Activated CD4-positive, alpha-beta T cell treated with anti-CD3 and anti-CD28 coated beads for 24 hours (primary cell): ENCODE measurements at regions not wholly inside any gene's neighbourhood (a gene's known extent, or its start where the extent isn't known, plus 50 kb on each side); places are given as distances from the start of the nearest gene placed in this dataset.

Experiments used
- DNase-seq, 2 donors: peaks; one replicate each; pipeline ENCODE4 v3.0.0-alpha.2; 2020; ENCODE audit warnings: low read depth in 2 of 2

DNA sequence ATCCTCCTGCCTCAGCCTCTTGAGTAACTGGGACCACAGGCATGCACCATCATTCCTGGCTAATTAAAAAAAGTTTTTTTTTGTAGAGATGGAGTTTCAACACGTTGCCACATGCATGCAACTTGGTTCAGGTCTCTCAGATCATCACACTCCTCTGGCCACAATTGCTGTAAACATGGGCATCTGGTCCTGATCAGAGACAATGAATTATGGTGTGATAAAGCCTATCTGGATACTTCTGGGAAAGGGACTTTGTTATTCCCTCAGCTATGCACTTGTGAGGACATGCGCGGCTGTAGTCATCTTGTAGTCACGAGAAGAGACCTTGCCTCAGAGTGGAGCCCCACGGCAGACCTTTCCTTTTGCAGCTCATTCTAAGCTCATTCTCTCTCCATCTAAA, 210.9 kb upstream of the ZFP64 start:
- DNase-seq = no peak

- no peak for DNase-seq
These were observed 209.9 kb upstream of the ZFP64 start for GRCh38 chr20:52401431-52401830.

GRCh38 chr20:52399352-52399751, 207.8 kb upstream of the ZFP64 start:
- DNase-seq = no peak

DNA sequence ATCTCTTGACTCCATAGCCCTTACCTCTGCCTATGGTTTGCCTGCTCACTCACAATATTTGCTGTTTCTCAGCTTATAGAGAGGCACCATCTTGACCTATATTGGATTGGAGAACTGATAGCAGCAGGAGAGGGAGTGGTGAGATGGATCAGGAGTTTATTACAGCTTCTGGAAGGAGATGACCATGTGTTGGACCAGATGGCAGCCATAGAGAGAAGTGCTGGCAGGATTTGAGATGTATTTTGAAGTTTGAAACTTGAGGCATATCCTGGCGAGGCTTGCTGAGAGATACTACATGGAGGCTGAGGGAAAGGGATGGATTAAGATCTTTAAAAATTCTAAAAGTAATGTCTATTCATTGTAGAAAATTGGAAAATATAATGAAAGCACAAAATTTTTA, 198.0 kb upstream of the ZFP64 start:
- DNase-seq = no peak

DNA sequence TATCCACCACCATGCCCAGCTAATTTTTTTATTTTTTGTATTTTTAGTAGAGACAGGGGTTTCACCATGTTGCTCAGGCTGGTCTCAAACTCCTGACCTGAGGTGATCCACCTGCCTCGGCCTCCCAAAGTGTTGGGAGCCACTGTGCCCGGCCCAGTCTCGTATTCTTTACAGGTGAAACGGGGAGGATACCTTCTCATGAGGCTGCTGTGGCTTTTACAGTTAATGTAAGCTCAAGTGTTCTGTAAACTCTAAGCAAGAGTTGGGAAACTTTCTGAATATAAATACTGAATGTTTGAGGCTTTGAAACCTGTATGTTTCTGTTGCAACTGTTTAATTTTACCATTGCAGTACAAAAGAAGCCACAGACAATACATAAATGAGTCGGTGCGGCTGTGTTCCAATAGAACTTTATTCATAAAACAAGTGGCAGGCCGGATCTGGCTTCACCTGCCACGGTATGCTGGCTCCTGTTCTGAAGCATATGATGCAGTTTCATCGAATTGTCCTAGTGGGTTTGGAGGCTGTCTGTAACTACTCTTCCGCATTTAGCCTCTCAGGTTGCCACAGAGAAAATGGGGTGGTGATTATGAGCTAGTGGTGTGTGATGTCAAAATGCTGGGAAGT, 192.5 kb upstream of the ZFP64 start:
- DNase-seq = no peak

GRCh38 chr20:52382933-52383332, 191.4 kb upstream of the ZFP64 start:
- DNase-seq = no peak

DNA sequence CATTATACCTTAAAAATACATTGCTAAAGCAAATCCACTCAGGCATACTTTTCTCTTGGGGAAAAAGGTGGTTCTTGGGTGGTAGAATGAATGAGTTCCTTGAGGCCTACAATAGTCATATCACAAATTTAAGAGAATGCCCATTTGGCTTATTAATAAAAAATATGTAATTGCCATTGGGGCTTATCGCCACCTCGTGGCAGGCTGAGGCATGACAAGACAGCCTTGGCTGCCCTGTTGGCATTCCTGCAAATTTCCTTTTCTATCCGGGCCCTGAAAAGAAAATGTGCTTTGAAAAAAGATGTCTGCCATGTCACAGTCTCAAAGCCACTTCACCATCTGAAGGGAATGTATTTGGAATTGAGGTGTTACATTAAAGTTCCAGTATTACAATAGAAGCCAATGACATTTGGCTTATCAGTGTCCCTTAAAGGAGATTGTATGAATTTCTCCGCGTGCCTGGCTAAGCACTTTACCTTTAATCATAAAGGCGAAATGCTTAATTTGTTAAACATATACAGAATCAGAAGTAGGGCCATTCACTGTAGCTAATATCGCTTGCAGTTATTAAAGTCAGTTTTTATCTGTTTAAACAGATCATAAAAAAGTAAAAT, 188.3 kb upstream of the ZFP64 start:
- peak; percentile 16 to 26 for DNase-seq

DNA sequence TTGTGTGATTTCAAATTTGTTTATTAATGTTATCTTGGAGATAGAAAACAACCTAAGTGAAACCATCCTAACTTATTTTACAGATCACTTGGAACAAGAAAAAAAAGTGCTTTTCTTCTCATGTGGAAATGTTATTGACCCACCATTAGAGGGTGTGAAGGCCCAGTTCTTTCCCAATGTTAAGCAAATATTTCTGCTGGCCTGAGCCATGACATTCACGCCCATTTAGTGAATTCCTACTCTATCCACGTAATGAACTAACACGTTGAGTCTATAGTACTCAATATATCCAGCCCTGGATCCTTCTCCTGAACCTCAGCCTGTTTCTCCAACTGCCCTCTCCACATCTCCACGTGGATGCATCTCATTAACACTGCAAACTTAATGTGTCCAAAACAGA, 180.6 kb upstream of the ZFP64 start:
- no peak for DNase-seq

- DNase-seq = no peak
These were observed 174.1 kb upstream of the ZFP64 start for GRCh38 chr20:52365688-52366087.

DNA sequence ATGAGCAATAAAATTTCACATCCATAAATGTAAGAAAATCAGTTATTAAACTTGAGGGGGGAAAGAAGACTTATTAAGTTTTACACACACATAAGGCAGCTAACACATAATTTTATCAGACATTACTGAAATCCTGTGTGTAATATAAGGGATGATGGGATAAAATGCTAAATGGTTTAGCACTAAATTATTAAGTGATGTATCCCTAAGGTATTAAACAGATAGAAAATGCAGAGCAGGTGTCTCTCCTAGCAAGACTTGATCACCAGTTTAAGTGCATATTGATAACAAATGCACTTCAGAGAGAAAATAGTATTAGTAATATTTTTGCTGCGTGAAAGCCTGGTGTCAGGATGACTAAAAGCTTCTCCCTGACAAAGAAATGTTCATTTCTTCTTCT, 172.8 kb upstream of the ZFP64 start:
- no peak for DNase-seq

- DNase-seq = no peak
These were observed 170.1 kb upstream of the ZFP64 start for GRCh38 chr20:52361650-52362049.

GRCh38 chr20:52349806-52350205, 158.2 kb upstream of the ZFP64 start:
- no peak for DNase-seq

GRCh38 chr20:52348434-52348833, 156.9 kb upstream of the ZFP64 start:
- DNase-seq = no peak

DNA sequence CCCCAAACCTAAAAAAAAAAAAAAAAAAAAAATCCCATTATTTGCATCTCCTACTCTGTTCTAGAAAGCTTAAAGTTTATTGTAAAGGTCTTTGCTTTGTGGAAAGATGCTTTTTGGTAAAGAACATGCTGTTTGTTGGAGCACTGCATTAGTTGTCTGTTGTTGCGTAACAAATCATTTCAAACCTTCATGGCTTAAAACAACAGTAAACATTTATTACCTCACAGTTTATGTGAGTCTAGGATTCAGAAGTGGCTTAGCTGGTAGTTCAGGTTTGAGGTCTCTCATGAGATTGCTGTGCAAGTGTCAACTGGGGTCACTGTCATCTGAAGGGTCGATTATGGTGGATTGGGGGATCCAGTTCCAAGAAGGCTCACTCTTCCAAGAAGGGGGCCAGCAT, 155.2 kb upstream of the ZFP64 start:
- DNase-seq = no peak

DNA sequence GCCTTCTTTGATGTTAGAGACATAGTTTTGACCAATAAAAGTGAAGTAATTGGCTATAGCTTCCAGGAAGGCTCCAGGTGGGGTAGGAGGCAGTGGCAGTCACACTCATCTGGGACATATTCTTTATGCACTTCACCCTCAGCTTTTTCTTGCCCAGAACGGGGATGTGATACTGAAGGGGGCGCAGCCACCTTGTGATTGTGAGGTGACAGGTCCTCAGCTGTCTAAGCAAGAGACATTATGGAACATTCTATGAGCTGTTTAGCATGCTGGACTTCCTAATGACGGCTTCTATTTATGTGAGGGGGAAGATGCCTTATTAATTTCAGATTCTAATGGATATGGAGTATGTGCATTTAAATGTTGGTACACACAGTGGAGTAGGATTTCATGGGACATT, 151.3 kb upstream of the ZFP64 start:
- DNase-seq = no peak

DNA sequence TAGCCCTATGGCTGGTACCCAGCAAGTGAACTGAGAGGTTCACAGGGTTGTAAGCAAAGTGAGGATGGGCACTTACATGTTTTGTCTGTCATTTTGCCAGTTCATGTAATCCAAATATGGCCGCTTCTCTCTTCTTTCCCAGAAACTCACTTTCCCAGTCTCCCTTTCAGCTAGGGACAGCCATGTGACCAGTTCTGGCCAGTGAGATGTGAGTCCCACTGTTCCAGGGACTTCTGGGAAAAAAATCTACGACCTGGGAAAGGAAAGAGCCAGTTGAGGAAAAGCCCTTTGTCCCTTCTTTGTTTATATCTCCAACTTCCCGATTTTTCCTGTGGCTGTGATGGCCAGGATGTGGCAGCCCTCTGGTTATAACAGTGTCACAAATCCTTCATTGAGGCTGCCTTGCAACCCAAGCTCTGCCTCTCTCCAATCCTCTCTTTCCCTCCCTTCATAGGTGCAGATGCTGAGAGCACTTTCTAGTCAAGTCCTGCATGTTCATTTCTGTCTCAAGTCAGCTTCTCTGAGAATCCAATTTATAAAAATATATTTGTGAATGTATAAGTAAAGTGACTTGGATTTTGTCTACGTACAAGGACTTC, 148.6 kb upstream of the ZFP64 start:
- no peak for DNase-seq

- no peak for DNase-seq
These were observed 141.2 kb upstream of the ZFP64 start for GRCh38 chr20:52332649-52333250.

GRCh38 chr20:52332230-52332629, 140.7 kb upstream of the ZFP64 start:
- DNase-seq = no peak

- no peak for DNase-seq
These were observed 140.1 kb upstream of the ZFP64 start for GRCh38 chr20:52331655-52332054.

- no peak for DNase-seq
These were observed 129.8 kb upstream of the ZFP64 start for GRCh38 chr20:52321396-52321795.

GRCh38 chr20:52318651-52319050, 127.1 kb upstream of the ZFP64 start:
- no peak for DNase-seq

DNA sequence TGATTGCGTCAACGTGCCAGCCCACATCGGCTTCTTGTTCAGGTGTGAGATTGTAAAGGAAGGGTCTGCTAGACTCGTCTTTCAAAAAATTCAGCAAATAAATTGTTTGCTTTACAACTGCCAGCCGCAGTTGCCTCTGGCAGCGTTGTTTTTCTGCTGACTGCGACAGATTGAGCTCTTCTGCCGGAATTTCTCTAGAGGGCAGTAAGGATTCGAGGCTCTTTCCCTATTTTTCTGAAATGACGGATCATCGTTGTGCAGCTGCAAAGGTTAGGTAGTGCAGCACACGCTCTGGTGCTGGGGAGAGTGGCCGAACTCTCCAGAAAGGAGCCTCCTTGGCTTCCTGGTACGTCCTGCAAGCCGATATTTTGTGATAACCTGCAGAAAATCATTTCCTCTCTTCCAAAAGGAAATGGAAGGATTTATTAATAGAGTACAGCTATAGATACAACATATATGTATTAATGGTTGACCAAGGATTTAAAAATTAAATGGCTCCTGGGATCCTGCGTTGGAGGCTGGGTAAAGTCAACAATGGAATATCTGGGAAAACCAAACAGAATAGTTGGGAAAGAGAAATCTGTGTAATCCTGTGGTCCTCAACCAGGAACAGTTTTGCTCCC, 121.9 kb upstream of the ZFP64 start:
- no peak for DNase-seq
